GM21447 (cell line): ENCODE measurements at regions not wholly inside any gene's neighbourhood (a gene's known extent, or its start where the extent isn't known, plus 50 kb on each side); places are given as distances from the start of the nearest gene placed in this dataset.
"Not testable (repeated sequence)": the region's sequence is repeated elsewhere in the genome, so short reads cannot be mapped to it uniquely, and the experiment has no call there.

Experiments used
- ATAC-seq: cut with Tn5 transposase; IDR thresholded peaks from one replicate; pipeline ENCODE4 v1.9.1; 2021; ENCODE audit not compliant: unreplicated experiment

DNA sequence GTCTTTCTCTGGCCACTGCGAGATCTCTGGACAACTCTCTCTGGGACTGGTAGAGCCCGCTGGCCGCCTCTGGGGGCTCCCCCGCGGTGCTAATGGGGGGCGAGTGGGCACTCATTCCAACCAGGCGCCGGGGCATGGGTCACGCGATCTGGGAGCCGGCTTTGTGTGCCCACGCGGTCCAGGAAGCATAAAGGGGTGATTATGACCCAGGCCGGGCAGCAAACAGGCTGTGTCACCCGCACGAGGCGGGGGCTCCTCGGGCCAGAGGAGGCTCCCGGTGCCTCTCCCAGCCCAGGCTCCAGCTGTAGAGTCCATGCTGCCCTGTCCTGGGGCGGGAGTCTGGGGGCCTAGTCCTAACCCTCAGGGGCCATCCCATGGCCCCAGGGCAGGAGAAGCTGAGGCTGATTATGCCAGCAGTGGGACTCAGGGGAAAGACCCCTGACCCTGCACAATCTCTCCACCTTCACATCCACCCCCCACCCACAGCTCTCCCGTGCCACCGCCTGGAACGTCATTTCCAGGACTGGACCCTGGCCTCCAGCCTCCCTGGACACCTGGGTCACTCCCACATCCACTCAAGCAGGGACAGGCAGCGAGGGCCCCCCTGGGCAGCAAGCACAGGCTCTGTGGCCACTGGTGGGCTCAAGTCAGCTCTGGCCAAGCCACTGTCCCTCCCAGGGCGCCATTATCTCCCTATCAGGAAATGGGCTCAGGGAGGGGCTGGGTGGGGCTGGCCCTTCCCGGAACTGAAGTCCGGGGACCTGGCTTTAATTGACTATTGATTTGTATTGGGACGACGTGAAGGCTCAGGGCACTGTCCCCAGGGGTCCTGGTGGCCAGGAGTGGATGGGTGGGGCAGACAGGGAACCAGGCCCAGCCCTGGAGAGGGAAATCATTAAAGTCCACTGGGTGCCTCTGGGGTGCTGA lies 50.0 kb downstream of the PTPRS start:
- no peak for ATAC-seq

DNA sequence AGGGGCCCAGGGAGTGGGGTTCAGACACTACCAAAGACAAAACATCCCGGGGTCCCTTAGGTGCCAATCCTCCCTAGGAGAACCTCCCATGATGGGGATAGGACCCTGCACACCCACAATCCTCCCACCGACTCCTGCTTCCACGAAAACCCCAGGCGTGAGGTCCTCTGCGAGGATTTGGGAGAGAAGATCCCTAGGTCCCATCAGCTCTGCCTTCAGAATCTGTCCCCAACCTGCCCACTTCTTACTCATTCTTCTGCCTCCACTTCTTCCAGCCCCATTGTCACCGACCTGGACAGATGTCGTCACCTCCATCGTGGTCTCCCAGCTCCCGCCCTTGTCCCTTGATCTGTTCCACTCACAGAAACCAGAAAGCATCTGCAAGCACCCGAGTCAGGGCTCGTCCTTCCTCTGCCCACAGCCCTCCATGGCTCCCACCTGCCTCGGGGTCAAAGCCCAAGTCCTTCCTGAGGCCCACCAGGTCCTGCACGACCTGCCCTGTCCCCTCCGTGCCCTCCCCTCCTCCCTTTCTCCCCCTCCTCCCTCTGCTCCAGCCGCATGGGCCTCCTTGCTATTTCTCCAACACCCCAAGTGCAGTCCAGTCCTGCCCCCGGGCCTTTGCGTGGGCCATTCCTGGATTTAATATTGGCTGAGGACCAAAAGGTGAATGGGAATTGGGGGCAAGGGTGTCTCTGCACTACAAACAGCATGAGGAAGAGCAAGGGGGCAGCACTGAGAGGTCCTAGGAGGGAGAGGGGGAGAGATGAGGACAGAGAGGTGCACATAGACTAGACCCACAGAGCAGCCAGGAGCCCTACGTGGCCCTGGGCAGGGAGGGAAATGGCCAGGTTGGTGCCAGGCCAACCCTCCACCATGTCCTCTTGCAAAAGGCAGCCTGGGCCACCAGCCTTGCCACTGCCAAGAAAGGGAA lies 51.3 kb downstream of the PTPRS start:
- ATAC-seq = no peak

DNA sequence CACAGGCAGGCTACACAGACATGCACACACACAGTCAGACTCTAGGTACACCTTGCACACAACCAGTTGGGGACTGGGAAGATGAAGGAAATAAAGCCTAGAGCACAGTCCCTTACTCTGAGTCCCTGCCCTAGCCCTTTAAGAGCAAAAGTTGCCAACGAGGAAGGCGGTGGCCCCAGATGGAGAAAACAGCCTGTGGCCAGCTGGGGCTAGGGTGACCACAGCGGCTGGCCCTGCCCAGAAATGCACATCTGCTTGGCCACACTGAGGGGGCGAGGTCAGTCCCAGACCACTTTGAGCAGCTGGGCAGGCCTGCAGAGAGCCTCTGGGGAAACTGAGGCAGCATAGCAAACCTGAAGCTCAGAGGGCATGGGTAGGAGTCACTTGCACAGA lies 52.3 kb downstream of the PTPRS start:
- ATAC-seq = no peak

DNA sequence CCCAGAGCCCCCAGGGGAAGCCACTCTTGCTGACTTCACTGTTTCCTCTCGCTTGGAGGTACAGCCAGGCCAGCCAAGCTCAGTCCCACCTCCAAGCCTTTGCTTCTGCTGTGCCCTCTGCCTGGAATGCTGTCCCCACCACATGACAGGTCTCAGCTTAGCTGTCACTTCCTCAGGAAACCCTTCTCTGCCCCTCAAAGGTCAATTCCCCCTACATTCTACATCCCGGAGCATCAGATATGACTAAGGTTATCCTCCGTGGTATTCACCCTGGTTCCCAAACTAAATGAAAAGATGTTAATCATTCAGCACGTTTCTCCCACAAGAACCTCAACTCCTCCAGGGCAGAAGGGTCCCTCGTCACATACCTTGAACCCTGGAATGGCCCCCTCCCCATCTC lies 53.5 kb downstream of the PTPRS start:
- peak; percentile 19 for ATAC-seq

DNA sequence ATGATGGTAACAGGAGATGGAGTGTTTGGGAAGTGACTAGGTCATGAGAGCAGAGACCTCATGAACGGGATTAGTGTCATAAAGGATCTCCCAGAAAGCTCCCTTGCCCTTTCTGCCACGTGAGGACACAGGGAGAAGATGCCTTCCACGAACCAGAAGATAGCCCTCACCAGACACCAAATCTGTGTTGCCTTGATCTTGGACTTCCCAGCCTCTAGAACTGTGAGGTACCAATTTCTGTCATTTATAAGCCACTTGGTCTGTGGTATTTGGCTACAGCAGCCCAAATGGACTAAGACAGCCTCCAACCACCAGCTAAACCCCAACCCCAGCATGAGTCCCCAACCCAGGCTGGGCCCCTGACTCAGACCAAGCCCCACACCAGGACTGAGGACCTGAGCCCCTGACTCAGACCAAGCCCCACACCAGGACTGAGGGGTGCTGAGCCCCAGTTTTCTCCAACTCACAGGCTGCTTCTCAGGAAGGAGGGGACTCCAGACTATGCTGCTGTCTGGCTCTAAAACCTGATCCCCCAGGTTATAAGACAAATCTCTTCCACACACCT lies 54.1 kb downstream of the PTPRS start:
- no peak for ATAC-seq

DNA sequence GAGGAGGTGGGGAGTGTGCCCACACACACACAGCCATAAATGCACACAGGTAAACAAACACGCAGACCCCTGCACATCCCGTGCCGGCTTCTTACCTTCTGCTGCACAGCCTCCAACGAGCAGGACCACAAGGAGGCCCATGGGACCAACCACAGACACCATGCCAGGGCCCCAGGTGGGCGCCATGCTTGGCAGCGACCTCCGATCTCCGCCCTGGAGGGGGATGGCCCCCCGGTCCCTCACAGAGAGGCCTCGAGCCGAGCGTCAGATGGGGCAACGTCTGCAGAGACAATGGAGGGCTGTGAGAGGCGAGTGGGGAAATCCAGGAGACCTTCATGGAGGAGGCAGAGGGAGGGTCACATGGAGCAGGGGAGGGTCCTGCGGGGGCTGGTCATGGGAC lies 54.7 kb downstream of the PTPRS start:
- ATAC-seq = no peak

DNA sequence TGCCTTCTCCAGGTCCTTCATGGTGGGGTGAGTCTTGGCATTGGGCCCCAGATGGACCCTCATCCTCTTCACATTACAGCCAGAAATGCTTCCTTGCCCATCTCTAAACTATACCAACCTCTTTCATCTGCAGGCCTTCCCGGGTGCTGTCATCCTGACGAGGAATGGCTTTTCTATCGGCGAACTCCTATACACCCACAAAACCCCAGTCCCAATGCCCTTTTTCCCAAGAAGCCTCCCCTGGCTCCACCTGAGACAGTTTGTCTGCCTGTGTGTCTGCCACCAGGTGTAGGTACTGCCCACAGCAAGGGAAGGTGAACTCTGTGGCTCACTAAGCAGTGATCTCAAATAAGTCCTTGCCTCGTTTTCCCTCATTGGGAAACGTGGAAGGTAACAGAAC lies 55.3 kb downstream of the PTPRS start:
- no peak for ATAC-seq

DNA sequence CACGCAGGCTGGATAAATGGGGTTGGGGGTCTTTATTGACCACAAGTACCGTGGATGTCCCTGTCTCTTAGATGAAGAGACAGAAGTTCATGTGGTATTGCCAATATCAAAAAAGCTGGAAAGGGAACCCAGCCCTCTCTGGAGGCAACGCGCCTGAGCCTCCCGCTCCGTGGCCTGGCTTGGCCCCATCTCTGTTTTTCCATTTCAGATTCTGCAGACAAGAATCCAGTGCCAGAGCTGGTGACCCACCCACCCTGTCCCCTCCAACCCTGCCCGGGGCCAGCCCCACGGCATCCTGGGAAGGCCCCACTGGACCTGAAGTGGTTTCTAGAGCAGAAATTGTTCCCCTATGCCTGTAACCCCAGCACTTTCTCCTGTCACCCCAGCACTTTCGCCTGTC lies 57.7 kb downstream of the PTPRS start:
- no peak for ATAC-seq

DNA sequence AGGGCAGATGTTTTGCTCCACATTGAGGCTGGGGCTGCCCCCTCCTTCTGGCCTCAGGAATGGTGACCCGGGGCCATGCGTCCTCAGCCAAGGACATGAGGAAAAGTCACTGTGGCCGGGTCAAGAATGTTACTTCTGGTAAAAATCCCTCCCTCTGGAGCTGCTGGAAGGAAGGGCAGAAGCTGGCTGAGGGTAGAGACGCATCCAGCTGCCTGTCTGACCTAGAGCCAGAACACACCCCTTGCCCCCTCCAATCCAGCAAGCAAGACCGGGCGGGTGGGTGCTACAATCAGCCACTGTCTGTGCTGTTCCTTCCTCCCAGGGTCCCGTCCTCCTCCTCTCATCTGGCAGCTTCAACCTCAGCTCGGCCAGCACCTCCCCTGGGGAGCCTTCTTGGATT lies 59.0 kb downstream of the PTPRS start:
- ATAC-seq = no peak

DNA sequence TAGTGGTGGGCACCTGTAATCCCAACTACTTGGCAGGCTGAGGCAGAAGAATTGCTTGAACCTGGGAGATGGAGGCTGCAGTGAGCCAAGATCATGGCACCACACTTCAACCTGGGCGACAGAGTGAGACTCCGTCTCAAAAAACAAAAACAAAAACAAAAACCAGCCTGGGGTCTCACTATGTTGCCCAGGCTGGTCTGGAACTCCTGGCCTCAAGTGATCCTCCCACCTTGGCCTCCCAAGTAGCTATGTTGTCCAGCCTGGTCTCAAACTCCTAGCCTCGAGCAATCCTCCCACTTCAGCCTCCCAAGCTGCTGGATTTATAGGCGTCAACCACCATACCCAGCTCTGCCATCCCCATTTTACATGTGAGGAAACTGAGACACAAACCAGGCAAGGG lies 64.9 kb downstream of the PTPRS start:
- ATAC-seq = not testable (repeated sequence)

DNA sequence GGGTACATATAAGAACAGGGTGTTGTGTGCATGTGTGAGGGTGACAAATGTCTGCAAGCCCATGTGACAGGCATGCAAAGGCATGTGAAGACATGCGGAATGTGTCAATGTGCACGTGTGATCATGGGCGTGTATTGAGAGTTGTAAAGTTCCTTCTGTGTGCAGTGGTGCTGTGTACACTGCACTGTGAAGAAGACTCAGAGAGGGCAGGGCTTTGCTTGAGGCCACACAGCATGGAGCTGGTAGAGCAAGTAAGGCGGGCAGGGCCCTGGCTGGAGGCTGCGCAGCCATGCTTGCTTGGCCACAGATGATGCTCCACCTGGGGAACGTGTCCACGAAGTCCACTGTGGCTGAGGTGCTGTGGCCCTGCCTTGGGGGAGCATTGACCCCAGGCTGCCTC lies 66.8 kb downstream of the PTPRS start:
- no peak for ATAC-seq

DNA sequence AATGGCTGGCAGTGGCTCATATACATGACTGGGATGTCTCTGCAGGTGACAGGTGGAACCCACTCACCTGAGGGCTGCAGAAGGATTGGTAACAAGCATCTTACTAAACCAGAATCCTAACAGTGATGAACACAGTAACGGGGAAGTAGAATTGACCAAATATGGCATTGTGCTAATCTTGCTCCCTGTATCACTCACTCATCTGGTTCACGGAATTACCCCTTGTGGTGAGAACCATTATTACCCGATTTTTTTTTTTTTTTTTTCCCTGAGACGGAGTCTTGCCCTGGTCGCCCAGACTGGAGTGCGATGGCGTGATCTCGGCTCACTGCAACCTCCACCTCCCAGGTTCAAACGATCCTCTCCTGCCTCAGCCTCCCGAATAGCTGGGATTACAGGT lies 69.5 kb downstream of the PTPRS start:
- no peak for ATAC-seq

DNA sequence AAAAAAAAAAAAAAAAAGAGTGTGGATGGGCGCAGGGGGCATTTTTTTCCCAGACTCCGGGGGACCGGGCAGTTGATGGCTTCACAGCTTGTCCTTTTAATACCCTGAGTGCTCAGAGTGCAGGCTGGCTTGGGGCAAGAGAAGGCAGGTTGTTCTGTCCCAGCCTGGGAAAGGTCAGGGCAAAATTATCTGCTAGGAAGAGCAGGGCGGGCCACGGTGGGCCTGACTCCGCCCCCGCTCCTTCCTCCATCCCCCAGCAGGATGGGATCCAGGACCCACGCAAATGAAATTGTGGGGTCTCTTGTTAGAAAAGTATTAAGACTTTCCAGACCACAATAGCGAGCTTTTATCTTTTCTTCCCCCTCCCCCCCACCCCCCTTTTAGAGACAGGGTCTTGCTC lies 70.7 kb downstream of the PTPRS start:
- ATAC-seq = no peak

DNA sequence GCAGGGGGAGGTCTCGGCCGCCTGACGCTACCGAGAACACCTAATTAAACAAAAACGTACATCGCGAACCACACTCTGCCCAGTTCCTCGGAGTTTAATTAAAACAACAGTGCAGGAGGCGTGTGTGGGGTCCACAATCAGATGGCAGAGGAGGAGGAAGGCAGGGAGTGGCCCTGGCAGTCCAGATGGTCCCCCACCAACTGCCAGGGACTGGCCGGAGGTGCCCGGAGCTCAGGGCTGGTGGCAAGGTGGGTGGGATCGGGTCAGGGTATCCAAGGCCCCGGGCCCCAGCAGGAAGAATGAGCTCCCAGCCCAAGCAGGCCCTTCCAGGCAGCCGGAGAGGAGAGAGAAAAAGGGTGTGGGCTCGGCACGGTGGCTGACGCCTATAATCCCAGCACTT lies 71.3 kb downstream of the PTPRS start:
- no peak for ATAC-seq

DNA sequence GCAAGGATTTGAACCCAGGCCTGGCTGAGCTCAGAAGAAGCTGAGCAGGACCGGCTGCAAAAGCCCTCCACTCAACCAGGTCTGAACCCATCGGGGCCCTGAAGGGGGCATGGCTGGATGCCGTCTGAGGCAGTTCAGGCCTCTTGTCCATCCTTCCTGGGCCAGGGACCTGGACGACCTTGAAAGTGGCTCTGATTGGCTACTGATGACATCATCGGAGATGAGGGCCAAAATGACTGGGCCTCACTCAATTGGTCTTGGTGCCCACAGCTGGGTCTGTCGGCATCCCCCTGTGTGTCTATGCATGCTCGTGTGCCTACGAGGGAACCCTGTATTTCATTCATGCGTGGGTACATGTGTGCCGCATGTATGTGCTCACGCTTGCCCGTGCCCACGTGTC lies 71.8 kb downstream of the PTPRS start:
- no peak for ATAC-seq

DNA sequence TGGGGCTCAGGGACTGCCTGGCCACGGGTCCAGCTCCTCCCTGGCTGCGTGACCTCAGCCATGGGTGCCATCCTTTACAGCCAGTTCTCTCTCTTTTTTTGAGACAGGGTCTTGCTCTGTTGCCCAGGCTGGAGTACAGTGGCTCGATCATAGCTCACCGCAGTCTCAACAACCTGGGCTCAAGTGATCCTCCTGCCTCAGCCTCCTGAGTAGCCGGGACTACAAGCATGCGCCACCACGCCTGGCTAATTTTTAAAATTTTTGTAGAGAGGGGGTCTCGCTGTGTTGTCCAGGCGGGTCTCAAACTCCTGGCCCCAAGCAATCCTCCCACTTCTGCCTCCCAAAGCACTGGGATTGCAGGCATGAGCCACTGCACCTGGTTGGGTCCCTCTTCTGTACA lies 75.4 kb downstream of the PTPRS start:
- no peak for ATAC-seq

DNA sequence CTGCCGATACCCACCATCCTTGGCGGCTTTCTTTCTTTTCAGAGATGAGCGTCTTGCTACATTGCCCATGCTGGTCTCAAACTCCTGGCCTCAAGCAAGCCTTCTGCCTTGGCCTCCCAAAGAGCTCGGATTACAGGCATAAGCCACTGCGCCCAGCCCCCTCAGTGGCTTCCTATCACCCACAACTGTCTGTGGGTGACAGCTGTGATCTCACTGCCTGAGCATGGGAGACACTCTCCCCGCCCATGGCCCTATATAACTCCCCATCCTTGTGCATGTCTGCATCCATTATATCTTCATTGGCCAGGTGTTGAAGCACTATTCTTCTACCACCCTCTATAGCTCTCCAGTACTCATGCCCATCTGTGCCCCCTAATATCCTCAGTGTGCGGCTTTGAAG lies 76.2 kb downstream of the PTPRS start:
- no peak for ATAC-seq

DNA sequence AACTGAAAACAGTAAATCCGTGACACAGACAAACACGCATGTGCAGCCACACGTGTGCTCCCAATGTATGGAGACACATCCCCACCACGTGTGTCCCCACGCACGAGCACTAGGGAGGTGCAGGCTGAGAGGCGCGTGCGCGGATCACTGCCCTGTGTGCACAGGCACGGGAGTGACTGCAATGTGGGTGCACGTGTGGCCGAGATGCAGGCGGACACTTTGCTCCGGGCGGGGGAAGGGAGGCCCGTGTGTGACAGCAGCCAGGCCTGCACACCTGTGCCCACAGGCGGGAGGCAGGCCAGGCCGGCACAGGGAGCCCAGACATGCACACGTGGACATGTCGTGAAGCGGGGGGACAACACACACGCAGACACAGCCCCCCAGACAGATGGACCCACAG lies 77.0 kb downstream of the PTPRS start:
- ATAC-seq = no peak

DNA sequence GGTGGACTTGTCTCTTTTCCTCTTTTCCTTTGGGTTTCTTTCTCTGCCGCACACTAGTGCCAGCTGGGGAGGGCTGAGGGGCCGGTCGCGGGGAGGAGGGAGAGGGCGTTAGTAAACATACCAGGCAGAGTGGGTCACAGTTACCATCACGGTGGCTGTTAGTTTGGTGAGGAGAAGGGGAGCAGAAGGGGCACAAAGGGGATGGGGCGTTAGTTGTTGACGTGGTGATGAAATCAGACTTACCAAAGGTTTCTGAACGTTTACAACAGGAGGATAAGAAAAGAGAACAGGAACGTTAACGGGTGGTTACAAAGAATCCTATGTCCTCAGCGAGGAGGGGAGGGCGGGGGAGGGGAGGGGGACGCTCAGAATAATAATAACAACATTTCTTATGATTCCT lies 77.9 kb downstream of the PTPRS start:
- no peak for ATAC-seq

DNA sequence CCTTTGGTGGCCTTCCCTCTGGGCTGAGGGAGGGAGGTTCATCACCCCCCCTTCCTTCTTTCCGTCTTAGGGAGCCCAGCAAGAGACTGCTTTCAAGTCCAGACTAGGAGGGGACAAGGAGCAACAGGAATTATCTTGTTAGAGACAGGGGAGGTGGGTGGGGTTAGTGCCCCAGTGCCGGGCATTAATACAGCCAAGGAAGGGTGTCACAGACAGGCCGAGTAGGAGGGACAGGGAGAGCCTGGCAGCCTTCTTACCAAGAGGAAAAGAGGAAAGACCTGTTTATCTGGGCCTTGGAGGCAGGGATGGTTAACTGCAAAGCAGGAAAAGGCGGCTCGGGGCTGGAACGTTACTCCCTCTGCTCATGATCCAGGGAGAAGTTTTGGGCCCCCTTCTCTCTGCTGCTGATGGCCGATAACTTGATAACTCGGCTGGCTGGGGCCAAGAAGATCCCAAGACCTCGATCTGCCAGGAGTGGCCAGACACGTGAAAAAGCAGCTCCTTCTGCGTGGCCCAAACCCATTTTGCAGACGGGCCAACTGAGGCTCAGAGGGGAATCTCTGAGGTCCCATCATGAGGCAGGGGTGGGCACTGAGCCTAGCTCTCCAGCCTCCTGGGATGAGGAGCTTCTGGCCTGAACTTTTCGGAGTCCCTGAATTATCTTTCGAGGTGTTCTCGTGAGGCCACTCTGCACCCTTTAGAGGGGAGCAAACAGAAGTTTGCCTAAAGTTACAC lies 79.3 kb downstream of the PTPRS start:
- no peak for ATAC-seq

DNA sequence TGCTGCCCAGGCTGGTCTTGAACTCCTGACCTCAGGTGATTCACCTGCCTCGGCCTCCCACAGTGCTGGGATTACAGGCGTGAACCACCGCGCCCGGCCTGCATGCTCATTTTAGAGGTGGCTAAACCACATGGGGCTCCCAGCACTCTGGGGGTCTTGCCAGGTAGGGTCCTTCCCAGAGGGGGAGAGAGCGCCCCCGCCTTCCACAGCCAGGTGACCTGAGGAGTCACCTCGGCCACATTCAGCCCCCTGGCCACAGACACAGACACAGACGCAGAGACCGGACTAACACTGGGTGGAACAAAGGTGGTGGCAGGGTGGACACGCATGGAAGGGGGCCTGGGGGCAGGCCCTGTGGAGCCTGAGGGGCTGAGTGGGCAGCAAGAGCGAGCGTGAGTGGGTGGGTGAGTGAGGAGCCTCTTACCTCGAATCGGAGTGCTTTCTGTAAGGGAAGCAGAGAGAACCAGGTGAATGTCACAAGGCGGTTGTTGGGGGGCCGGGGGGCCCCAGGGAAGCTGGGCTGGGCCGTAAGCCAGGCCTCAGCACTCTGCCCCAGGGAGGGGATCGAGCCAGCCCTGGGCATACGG lies 80.1 kb downstream of the PTPRS start:
- no peak for ATAC-seq
